GM12872 (cell line): ENCODE measurements at regions not wholly inside any gene's neighbourhood (a gene's known extent, or its start where the extent isn't known, plus 50 kb on each side); places are given as distances from the start of the nearest gene placed in this dataset.

Experiments used
- TF ChIP-seq, protein P1 (sequence below): IDR thresholded peaks from 3 replicates; pipeline ENCODE4 v1.5.1; 2011; ENCODE audit warnings: low read depth, mild to moderate bottlenecking, low read length, moderate library complexity; ENCODE audit not compliant: insufficient read depth

GRCh38 chr6:142676027-142676443 is 268.9 kb downstream of the HIVEP2 start:
- TF ChIP-seq, protein P1, sequence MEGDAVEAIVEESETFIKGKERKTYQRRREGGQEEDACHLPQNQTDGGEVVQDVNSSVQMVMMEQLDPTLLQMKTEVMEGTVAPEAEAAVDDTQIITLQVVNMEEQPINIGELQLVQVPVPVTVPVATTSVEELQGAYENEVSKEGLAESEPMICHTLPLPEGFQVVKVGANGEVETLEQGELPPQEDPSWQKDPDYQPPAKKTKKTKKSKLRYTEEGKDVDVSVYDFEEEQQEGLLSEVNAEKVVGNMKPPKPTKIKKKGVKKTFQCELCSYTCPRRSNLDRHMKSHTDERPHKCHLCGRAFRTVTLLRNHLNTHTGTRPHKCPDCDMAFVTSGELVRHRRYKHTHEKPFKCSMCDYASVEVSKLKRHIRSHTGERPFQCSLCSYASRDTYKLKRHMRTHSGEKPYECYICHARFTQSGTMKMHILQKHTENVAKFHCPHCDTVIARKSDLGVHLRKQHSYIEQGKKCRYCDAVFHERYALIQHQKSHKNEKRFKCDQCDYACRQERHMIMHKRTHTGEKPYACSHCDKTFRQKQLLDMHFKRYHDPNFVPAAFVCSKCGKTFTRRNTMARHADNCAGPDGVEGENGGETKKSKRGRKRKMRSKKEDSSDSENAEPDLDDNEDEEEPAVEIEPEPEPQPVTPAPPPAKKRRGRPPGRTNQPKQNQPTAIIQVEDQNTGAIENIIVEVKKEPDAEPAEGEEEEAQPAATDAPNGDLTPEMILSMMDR: no peak

DNA sequence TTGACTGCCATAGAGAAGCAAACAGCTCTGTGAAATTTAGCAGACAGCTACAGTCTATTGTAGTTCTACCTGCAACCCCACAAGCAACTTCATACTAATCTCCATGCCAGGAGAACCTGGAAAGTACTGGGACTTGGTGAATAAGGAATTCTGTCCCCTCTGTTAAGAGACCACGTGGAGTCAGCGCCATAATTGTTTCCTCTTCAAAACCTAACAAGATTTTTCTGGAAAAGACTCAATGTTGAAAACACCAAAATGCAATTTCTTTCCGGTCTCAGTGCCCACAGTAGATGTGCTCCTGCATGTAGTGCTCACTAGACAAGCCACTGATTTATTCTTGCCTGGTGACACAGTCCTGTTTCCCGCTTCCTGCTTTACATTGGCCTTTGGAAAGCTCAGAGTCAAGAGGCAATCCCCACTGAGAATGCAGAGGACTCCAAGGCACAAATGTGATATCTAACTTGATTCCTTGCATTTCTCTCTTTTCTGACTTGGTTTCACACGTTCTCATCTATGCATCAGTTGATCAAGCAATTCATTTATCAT is 268.3 kb downstream of the HIVEP2 start:
- TF ChIP-seq, protein P1: no peak

- TF ChIP-seq, protein P1: no peak
These were observed 264.9 kb downstream of the HIVEP2 start for GRCh38 chr6:142679907-142680700.

GRCh38 chr6:142681099-142681498 is 263.9 kb downstream of the HIVEP2 start:
- TF ChIP-seq, protein P1: no peak

- TF ChIP-seq, protein P1: no peak
These were observed 262.0 kb downstream of the HIVEP2 start for GRCh38 chr6:142682985-142683384.

DNA sequence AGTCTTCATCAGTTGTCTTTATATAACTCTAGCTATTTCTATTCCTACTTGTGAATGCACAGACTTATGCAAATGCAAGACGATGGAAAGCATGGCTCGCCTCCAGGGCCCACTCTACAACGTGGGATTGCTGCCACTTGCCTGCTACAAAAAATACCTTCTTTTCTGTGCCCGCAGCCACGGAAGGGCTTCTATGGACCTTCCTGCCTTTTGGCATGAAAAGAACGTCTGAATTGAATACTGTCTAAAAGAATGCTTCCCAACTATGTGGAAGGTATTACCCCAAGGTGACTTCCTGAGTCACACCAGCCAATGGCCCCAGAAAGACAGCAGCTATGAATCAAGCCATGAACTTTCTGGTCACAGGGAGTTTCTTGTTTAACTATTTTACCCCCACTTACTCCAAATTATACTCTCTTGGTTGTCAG is 261.2 kb downstream of the HIVEP2 start:
- TF ChIP-seq, protein P1: no peak

DNA sequence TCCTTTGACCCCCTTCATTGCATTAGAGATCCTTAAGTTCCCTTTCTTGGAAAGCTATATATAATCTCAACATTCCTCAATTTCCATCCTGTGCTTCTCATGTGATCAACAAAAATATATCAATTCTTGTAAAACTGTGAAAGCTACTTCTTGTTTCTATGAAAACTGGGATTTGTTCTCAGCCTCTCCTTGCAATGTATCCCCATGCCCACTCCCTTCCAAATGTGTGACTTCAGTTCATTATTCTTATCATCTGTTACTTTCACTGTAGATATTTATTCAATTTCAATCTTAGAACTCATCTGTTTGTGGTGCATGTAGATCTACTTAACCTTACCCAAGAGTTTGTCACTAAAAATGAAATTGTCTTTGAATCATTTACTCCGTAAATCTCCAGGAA is 260.6 kb downstream of the HIVEP2 start:
- TF ChIP-seq, protein P1: no peak
